C4-2B (cell line): ENCODE measurements at regions not wholly inside any gene's neighbourhood (a gene's known extent, or its start where the extent isn't known, plus 50 kb on each side); places are given as distances from the start of the nearest gene placed in this dataset.

Experiments
- H3K27ac ChIP-seq: fragments of 450-650 bp; 2 replicates; pipeline ENCODE4 v1.5.1; 2017
- ZFX ChIP-seq: fragments of 450-650 bp; IDR thresholded peaks from 2 replicates; pipeline ENCODE4 v1.6.1; 2017
- TF ChIP-seq, protein P1 (sequence below): fragments of 450-650 bp; conservative IDR thresholded peaks from 2 replicates; pipeline ENCODE4 v1.5.1; 2017; ENCODE audit warnings: mild to moderate bottlenecking

DNA sequence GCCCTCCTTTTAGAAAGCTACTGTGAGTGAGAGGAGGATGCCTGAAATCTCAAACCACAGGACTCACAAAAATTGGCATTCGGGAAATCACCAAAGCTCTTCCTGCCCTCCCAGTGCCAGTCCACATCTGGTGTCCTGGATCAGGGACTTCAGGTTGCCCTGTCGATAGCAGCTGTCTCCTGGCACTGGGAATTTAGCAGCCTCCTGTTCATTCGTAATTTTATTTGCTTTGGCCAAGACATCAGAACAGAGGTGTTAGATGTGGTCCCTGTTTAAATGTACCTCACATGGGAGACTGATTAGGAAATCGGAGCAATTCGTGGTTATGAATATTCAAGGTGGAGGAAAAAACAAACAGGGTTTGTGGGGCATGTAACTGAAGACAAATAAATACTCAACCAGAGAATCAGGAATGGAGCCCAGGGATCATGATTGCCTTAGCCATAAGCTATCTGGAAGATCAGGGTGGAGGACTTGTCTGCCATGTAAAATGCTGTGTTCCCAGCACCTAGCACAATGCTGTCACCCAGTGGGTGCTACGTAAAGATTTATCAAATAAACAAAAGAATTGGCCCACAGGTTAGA, 265.2 kb upstream of the PROK2 start:
- H3K27ac ChIP-seq = no peak overlapping the region
- TF ChIP-seq ZFX = no peak
- TF ChIP-seq, protein P1, sequence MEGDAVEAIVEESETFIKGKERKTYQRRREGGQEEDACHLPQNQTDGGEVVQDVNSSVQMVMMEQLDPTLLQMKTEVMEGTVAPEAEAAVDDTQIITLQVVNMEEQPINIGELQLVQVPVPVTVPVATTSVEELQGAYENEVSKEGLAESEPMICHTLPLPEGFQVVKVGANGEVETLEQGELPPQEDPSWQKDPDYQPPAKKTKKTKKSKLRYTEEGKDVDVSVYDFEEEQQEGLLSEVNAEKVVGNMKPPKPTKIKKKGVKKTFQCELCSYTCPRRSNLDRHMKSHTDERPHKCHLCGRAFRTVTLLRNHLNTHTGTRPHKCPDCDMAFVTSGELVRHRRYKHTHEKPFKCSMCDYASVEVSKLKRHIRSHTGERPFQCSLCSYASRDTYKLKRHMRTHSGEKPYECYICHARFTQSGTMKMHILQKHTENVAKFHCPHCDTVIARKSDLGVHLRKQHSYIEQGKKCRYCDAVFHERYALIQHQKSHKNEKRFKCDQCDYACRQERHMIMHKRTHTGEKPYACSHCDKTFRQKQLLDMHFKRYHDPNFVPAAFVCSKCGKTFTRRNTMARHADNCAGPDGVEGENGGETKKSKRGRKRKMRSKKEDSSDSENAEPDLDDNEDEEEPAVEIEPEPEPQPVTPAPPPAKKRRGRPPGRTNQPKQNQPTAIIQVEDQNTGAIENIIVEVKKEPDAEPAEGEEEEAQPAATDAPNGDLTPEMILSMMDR = no peak; the same call in 1 of the 2 replicates

DNA sequence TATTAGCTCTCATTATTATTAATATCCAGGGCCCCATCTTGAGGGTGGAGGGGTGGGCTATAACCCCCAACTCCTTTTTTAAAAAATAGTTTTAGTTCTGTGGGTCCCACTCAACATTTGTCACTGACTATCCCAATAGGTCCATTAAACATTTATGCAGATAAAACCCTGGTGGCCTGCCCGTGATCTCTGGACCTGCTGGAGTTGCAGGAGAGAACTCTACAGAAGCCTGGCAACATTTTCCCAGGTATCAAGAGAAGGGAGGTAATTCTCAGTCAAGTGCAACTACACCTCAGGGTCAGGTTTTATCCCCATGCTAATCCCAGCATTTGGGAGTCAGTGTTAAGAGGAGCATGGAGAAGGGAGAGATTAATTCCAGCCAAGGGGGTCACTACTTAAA, 264.4 kb upstream of the PROK2 start:
- no peak overlapping the region for H3K27ac ChIP-seq
- TF ChIP-seq ZFX = no peak
- TF ChIP-seq, protein P1 = no peak

DNA sequence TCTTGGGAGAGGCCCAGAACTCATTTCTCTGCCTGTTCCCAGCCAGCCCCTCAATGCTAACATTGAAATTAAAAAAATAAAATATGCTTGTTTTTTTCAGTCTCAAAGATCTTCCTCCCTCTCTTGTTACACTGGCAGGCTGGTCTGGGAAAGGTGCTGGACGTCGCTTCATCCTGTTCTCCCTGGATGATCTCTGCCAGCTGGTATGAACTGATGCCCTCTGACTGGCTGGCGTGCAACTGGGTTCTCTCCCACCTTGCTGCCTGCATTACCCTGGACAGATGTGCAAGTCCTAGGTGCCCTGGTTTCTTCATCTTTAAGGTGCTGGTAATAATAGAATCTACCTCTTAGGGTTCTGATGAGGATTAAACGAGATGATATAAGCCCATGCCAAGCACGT, 263.9 kb upstream of the PROK2 start:
- H3K27ac ChIP-seq = no peak overlapping the region
- TF ChIP-seq ZFX = no peak
- TF ChIP-seq, protein P1 = no peak

DNA sequence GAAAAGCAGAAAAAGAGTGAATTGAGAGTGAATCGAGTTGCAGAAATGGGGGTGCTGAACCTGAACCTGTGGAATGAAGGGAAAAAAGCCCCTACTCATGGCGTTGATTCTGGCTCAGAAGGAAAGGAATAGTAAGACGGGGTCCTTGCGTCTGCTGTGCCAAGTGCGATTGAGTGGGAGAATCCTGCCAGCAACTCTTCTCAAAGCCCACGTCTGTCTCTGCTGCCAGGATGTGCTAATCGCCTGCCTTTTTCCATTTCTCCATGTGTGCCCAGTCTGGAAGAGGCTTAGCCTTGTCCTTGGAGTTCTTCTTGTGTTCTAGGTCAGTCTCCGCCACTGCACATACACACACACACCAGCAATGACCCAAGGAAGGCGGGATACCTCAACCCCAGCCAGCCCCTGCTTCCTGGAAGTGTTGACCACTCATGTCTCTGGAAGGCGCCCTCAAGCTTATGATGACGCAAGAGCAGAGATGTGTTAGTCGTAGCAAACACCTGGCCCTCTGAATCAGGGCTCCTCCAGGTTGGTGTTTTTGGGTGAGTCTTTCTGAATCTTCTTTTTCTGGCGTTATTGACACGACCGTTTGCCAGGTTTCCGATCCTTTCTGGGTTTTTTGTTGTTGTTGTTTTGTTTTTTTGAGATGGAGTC, 262.4 kb upstream of the PROK2 start:
- TF ChIP-seq ZFX = no peak
- TF ChIP-seq, protein P1 = no peak
- no peak overlapping the region for H3K27ac ChIP-seq

DNA sequence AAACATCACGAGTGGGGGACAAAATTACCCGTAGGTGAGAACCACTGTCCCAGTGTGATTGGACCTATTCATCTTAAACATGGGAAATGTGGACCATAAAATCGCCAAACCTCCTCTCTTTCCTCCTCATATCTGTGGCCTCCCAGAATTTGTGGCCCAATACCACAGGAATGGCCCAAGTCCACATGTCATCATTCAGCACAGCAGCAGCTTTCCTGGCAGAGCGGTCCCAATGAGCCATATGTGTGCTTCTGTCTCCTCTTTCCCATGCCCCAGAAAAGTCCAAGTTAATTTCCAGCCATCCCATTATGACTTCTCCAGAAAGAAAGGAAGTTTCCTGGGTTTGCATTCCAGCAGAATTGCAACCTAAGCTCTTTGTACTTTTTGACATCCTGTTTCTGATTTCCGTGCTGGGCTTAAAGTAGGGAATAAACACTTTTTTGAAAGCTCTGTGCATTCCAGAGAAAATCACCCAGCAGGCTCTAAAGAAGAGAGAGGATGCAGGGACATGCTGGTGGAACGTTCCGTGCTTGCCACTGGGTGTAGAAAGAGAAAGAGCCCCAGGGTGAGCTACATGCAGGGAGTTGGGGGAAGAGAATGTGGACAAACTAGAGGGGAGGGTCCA, 259.4 kb upstream of the PROK2 start:
- no peak overlapping the region for H3K27ac ChIP-seq
- no peak for TF ChIP-seq ZFX
- TF ChIP-seq, protein P1 = no peak

DNA sequence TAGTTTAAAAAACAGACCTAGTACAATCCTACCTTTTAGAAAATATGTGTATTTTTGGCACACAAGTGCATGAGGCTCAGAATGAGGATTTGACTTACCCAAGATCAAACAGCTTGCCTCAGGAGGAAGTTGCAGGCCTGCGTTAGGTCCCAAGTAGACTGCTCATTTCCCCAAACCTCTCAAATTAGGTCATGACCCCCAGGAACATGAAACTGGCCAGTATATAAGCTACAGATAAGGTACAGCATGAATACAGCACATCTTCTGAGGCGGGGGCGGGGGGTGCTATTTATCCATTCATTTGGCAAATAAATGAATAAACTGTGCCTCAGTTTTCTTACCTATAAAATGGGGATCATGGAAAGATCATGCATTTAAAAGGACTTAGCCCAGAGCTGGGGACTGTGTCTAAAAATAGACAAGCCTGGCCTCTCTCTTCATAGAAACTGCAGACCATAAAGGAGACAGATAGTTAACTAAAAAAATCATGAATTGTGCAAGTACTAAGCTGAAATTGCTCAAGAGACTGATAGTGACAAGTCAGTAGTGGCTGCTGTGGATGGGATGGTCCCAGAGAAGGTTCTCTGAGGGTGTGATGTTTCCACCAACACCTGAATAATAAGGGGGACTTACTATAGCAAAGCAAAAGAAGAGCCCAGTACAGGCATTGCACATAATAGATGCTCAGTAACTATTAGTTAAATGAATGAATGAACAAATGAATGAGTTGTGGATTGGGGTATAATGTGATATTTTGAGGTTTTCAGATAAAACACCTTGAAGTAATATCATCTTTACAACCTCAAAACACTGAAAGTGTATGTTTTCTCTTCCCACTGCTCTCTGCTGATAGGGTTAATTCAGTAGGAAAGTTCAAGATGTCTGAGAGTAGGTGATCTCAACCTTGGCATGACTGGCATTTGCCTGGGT, 258.5 kb upstream of the PROK2 start:
- TF ChIP-seq, protein P1 = no peak
- TF ChIP-seq ZFX = no peak
- H3K27ac ChIP-seq = no peak overlapping the region
